Astrocyte of the spinal cord (primary cell): ENCODE measurements at regions not wholly inside any gene's neighbourhood (a gene's known extent, or its start where the extent isn't known, plus 50 kb on each side); places are given as distances from the start of the nearest gene placed in this dataset.

Experiments used
- DNase-seq: peaks from one replicate; pipeline ENCODE4 v3.0.0; 2011; ENCODE audit warnings: low read depth, low spot score
- H3K4me3 ChIP-seq: 2 replicates; pipeline ENCODE4 v1.5.1; 2011; ENCODE audit warnings: low read depth, mild to moderate bottlenecking, low read length, moderate library complexity
- in situ Hi-C: cut with HindIII; loops from 2 replicates; pipeline ENCODE4 v1.10.0; 2017; ENCODE audit warnings: low sequenced_read_pairs
- TF ChIP-seq, protein P1 (sequence below): IDR thresholded peaks from 2 replicates; pipeline ENCODE4 v1.5.1; 2012; ENCODE audit warnings: low read depth, mild to moderate bottlenecking, low read length, inconsistent platforms

GRCh38 chr7:15967551-15967950, 281.1 kb upstream of the MEOX2 start:
- in situ Hi-C loops = no loop called here
- TF ChIP-seq, protein P1, sequence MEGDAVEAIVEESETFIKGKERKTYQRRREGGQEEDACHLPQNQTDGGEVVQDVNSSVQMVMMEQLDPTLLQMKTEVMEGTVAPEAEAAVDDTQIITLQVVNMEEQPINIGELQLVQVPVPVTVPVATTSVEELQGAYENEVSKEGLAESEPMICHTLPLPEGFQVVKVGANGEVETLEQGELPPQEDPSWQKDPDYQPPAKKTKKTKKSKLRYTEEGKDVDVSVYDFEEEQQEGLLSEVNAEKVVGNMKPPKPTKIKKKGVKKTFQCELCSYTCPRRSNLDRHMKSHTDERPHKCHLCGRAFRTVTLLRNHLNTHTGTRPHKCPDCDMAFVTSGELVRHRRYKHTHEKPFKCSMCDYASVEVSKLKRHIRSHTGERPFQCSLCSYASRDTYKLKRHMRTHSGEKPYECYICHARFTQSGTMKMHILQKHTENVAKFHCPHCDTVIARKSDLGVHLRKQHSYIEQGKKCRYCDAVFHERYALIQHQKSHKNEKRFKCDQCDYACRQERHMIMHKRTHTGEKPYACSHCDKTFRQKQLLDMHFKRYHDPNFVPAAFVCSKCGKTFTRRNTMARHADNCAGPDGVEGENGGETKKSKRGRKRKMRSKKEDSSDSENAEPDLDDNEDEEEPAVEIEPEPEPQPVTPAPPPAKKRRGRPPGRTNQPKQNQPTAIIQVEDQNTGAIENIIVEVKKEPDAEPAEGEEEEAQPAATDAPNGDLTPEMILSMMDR = no peak
- H3K4me3 ChIP-seq = no peak overlapping the region
- DNase-seq = no peak

DNA sequence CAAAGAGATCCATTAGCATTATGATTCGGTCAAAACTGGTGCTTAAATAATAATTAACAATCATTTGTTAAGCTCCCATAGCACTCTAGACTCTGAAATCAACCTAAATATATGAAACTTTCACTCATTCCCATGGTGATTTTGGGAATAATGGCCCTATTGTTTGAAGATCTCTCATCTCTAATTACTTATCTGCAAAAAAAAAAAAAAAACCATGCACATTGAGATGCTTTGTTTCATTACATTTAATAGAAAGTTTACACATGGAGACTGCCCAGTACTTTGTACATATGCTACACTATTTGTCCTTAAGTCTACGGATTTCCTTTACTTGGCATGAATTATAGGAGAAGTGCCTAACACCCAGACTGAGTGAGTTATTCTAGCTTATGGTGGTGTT, 280.6 kb upstream of the MEOX2 start:
- in situ Hi-C loops = no loop called here
- H3K4me3 ChIP-seq = no peak overlapping the region
- no peak for DNase-seq
- TF ChIP-seq, protein P1 = no peak

GRCh38 chr7:15963206-15963605, 276.7 kb upstream of the MEOX2 start:
- in situ Hi-C loops = no loop called here
- TF ChIP-seq, protein P1 = no peak
- H3K4me3 ChIP-seq = no peak overlapping the region
- no peak for DNase-seq

GRCh38 chr7:15954671-15955354, 268.3 kb upstream of the MEOX2 start:
- H3K4me3 ChIP-seq = no peak overlapping the region
- TF ChIP-seq, protein P1 = no peak
- in situ Hi-C loops = no loop called here

GRCh38 chr7:15950299-15950698, 263.8 kb upstream of the MEOX2 start:
- in situ Hi-C loops = no loop called here
- DNase-seq = no peak

More at GRCh38 chr7:15954671-15955354, 268.3 kb upstream of the MEOX2 start:
- no peak for DNase-seq

GRCh38 chr7:15947754-15948153, 261.3 kb upstream of the MEOX2 start:
- no peak for DNase-seq
- in situ Hi-C loops = no loop called here
- H3K4me3 ChIP-seq = no peak overlapping the region
- TF ChIP-seq, protein P1 = no peak

More at GRCh38 chr7:15950299-15950698, 263.8 kb upstream of the MEOX2 start:
- TF ChIP-seq, protein P1 = no peak
- H3K4me3 ChIP-seq = no peak overlapping the region
